HUES64 (cell line): ENCODE measurements at regions not wholly inside any gene's neighbourhood (a gene's known extent, or its start where the extent isn't known, plus 50 kb on each side); places are given as distances from the start of the nearest gene placed in this dataset.

Source experiments
- H3K27ac ChIP-seq: 2 replicates; pipeline ENCODE4 v1.7.0; 2013; ENCODE audit warnings: low read depth, low read length, inconsistent platforms
- H3K27me3 ChIP-seq: 2 replicates; pipeline ENCODE4 v1.6.1; 2013; ENCODE audit warnings: mild to moderate bottlenecking, low read length; ENCODE audit not compliant: insufficient read depth
- H3K36me3 ChIP-seq: 2 replicates; pipeline ENCODE4 v1.6.1; 2013; ENCODE audit warnings: mild to moderate bottlenecking, low read length; ENCODE audit not compliant: insufficient read depth
- H3K4me1 ChIP-seq: 2 replicates; pipeline ENCODE4 v1.6.1; 2013; ENCODE audit warnings: mild to moderate bottlenecking, low read length, moderate library complexity; ENCODE audit not compliant: insufficient read depth
- H3K4me3 ChIP-seq: 2 replicates; pipeline ENCODE4 v1.5.1; 2013; ENCODE audit warnings: mild to moderate bottlenecking, low read length, moderate library complexity
- H3K9ac ChIP-seq: 2 replicates; pipeline ENCODE4 v1.6.1; 2013; ENCODE audit warnings: mild to moderate bottlenecking, low read depth, low read length
- H3K9me3 ChIP-seq: 2 replicates; pipeline ENCODE4 v1.6.1; 2013; ENCODE audit warnings: low read depth, low read length; ENCODE audit not compliant: insufficient read depth
- WGBS: fragments of 150-250, 120-280 bp; methylation state at CpG from one replicate; pipeline ENCODE4 v1.1.7; 2013; ENCODE audit warnings: missing lambda C conversion rate; 5-methylcytosine and 5-hydroxymethylcytosine counted together

GRCh38 chr11:115572551-115572950 is 68.3 kb upstream of the CADM1 start:
- 95% methylated on average over 5 of the region's 5 CpGs for WGBS
- H3K27me3 ChIP-seq: no peaks in the 10 kb centered on the region
- no peak overlapping the region for H3K9ac ChIP-seq
- H3K36me3 ChIP-seq: no peaks in the 10 kb centered on the region
- H3K4me3 ChIP-seq: no peak overlapping the region
- H3K4me1 ChIP-seq: no peaks in the 10 kb centered on the region; the same call in 1 of the 2 replicates
- no peaks in the 10 kb centered on the region for H3K9me3 ChIP-seq
- no peak overlapping the region for H3K27ac ChIP-seq

GRCh38 chr11:115566180-115566764 is 62.1 kb upstream of the CADM1 start:
- 90% methylated on average over 9 of the region's 9 CpGs for WGBS
- Histone ChIP-seq H3K9ac (no peak overlapping the region), H3K27me3 (no peaks in the 10 kb centered on the region), H3K36me3 (no peaks in the 10 kb centered on the region), H3K27ac (no peak overlapping the region), H3K9me3 (no peaks in the 10 kb centered on the region), H3K4me1 (no peaks in the 10 kb centered on the region), H3K4me3 (no peak overlapping the region)

DNA sequence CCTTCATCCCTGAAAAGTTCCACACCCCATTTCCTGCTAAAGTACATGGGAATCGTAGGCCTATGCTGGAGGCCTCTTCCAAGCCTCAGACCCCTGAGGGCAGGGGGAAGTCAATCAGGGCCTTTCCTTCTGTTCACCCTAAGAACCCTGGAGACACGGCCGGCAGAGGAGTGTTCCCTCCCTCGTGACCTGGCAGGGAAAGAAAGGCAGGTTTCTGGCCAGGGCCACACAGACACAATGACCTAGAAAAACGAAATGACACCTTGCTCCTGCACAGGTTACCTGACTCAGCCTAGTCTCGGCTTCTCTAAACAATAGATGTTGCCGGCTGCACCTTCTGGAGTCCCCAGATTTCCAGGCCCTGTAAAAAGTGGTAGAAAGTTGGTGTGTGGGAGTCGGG is 60.6 kb upstream of the CADM1 start:
- H3K9ac ChIP-seq: no peak overlapping the region
- no peaks in the 10 kb centered on the region for H3K36me3 ChIP-seq
- no peaks in the 10 kb centered on the region for H3K4me1 ChIP-seq
- WGBS: 79% methylated on average over 8 of the region's 8 CpGs
- H3K4me3 ChIP-seq: no peak overlapping the region
- no peaks in the 10 kb centered on the region for H3K27me3 ChIP-seq
- no peaks in the 10 kb centered on the region for H3K9me3 ChIP-seq
- H3K27ac ChIP-seq: no peak overlapping the region

DNA sequence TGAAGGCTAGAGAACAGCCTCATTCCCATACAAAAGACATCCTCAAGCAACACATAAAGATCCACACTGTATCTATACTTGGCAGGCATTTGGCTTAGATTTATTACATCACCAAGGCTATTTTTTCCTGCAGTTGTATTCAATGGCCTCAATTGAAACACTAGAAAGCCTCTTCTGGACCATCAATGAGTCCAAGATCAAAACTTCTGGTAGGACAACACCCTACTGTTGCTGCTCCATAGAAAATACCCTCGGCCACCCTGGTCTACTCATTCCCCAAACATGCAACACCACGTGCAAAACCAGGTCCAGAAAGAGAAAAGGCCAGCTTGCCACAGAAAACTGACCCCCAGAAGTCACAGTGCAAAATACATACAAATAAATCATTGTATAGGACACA is 56.9 kb upstream of the CADM1 start:
- no peak overlapping the region for H3K27ac ChIP-seq
- 78% methylated on average over 2 of the region's 2 CpGs for WGBS
- H3K4me1 ChIP-seq: peaks cover 5% of the 10 kb centered on the region
- no peaks in the 10 kb centered on the region for H3K9me3 ChIP-seq
- no peaks in the 10 kb centered on the region for H3K36me3 ChIP-seq
- H3K9ac ChIP-seq: no peak overlapping the region
- no peak overlapping the region for H3K4me3 ChIP-seq
- H3K27me3 ChIP-seq: no peaks in the 10 kb centered on the region; the same call in 1 of the 2 replicates

GRCh38 chr11:115558635-115559034 is 54.4 kb upstream of the CADM1 start:
- 61% methylated on average over 1 of the region's 1 CpG for WGBS
- Histone ChIP-seq H3K4me3 (no peak overlapping the region), H3K27ac (no peak overlapping the region), H3K9ac (no peak overlapping the region), H3K9me3 (no peaks in the 10 kb centered on the region), H3K4me1 (peaks cover 5% of the 10 kb centered on the region), H3K27me3 (no peaks in the 10 kb centered on the region; the same call in 1 of the 2 replicates), H3K36me3 (no peaks in the 10 kb centered on the region)

- no peak overlapping the region for H3K9ac ChIP-seq
- no peaks in the 10 kb centered on the region; the same call in 1 of the 2 replicates for H3K27me3 ChIP-seq
- peaks cover 5% of the 10 kb centered on the region for H3K4me1 ChIP-seq
- no peaks in the 10 kb centered on the region for H3K36me3 ChIP-seq
- no peak overlapping the region for H3K4me3 ChIP-seq
- H3K9me3 ChIP-seq: no peaks in the 10 kb centered on the region
- 90% methylated on average over 7 of the region's 7 CpGs for WGBS
- H3K27ac ChIP-seq: no peak overlapping the region
Observed at GRCh38 chr11:115557681-115558080, 53.5 kb upstream of the CADM1 start.

DNA sequence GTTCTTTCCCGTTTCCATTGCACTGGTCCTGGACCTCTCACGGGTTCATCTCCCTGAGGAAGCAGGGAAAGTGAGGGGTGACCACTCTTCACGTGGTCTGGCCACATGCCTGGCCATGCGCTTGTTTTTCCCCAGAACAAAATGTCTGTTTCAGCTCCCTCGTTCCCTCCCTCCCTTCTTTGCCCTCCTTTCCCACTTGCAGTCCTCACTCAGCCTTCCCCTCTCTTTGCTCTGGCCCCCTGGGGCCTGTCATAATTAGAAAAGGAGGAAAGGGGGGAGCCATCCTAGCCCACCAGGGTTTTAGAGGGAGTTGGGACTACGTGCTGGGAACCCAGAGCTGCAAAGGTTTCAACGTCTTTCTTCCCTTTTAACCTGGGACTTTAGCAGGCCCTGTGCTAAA is 52.8 kb upstream of the CADM1 start:
- H3K9ac ChIP-seq: no peak overlapping the region
- H3K36me3 ChIP-seq: no peaks in the 10 kb centered on the region
- 56% methylated on average over 7 of the region's 7 CpGs for WGBS
- no peak overlapping the region for H3K27ac ChIP-seq
- H3K4me1 ChIP-seq: peaks cover 5% of the 10 kb centered on the region
- H3K4me3 ChIP-seq: no peak overlapping the region
- no peaks in the 10 kb centered on the region for H3K9me3 ChIP-seq
- H3K27me3 ChIP-seq: no peaks in the 10 kb centered on the region; the same call in 1 of the 2 replicates

GRCh38 chr11:115555336-115556090 is 51.3 kb upstream of the CADM1 start:
- Histone ChIP-seq H3K4me3 (no peak overlapping the region), H3K9ac (no peak overlapping the region), H3K27me3 (no peaks in the 10 kb centered on the region; the same call in 1 of the 2 replicates), H3K36me3 (no peaks in the 10 kb centered on the region), H3K4me1 (peaks cover 5% of the 10 kb centered on the region), H3K9me3 (no peaks in the 10 kb centered on the region), H3K27ac (no peak overlapping the region)
- 94% methylated on average over 3 of the region's 3 CpGs for WGBS
